ENCODE measurements at regions not wholly inside any gene's neighbourhood (a gene's known extent, or its start where the extent isn't known, plus 50 kb on each side); places are given as distances from the start of the nearest gene placed in this dataset.
A peak's percentile ranks its signal among the peaks of the same experiment; 100 is the strongest.
"Not testable (repeated sequence)": the region's sequence is repeated elsewhere in the genome, so short reads cannot be mapped to it uniquely, and the experiment has no call there.

DNA sequence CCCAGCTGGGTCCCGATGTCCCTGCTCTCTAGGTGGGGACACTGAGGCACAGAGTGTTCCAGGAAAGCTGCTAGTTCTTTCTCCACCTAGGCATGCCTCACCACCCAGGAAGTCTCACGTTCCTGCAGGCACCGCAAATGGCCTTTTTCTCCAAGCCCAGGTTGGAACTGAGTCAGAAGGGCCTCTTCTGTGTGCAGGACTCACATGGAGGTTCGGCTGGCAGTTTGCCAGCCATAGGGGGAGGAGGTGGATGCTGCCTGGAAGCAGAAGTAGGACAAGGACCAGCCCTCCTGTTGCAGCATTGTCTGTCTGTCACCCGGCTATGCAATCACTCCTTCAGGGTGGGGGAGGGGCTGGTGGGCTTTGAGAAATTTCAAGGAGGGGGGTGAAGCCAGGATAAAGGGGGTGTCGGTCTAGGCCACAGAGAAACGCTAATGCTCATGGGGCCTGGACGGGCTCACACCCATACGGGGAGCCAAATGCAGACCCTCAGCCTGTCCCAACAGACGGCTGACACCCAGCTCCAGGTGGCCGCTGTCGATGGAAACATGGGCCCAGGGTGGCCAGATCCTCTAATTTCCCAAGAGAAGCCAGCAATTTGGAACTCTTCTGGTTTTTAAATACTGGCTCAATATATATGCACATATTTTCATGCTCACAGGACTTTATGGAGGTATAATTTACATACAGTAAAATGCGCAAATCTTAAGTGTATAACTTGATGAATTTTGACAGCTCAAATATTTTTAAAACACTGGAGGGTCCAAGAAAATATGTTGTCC lies 120.5 kb downstream of the PHETA1 start:
- DNase-seq = peak; percentile 31

DNA sequence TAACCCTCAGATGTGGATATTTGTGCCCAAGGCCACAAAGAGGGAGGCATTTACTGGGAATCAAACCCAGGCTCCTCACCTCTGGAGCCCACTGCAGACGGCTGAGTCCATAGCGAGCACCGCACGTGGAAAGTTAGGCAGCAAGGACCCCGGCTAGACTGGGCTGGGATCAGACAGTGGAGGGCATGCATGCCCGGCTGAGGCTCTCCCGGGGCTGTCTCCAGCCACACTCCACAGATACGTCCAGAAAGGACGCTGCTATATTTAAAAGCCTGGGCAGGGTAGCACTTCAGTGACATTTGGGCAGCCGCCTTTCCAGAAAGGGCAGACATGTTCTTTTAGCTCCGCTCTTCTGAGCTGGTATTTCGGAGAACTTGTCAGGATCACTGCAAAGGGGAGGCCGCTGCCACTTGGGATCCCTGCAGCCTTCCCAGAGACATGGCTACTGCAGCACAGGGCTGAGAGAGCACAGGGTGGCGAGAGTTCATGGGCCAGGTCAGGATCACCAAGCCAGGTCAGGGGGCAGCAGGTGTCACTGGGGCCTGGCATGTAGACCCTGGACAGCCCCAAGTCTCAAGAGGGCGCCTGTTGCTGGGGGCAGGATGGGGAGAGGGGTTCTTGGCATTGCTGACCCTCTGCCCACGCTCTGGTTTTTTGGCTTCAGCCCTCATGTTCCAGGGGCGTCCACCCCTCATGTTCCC lies 121.7 kb downstream of the PHETA1 start:
- DNase-seq = no peak

DNA sequence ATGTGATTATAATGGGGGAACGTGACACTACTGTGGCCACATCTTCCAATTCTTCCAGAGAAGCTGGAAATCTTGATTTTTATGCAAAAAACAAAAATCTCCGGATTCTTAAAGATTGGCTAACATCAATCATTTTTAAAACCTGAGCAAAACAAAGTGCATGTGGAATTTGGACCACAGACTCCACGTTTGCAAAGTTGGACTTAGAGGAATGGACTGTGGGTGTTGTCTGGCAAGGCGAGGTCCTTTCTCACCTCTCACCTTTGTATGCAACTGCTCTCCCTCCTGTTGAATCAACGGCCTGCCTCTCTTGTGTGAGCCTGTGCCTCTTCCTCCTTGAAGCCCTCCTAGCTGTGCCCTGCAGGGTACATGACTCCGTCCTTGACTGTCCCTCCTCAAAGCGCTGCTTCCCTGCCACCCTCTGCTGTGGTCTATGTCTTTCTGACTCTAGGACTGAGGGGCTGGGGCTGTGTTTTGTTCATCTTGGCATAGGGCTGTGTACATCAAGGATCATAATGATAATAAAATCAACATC lies 122.4 kb downstream of the PHETA1 start:
- DNase-seq = no peak

DNA sequence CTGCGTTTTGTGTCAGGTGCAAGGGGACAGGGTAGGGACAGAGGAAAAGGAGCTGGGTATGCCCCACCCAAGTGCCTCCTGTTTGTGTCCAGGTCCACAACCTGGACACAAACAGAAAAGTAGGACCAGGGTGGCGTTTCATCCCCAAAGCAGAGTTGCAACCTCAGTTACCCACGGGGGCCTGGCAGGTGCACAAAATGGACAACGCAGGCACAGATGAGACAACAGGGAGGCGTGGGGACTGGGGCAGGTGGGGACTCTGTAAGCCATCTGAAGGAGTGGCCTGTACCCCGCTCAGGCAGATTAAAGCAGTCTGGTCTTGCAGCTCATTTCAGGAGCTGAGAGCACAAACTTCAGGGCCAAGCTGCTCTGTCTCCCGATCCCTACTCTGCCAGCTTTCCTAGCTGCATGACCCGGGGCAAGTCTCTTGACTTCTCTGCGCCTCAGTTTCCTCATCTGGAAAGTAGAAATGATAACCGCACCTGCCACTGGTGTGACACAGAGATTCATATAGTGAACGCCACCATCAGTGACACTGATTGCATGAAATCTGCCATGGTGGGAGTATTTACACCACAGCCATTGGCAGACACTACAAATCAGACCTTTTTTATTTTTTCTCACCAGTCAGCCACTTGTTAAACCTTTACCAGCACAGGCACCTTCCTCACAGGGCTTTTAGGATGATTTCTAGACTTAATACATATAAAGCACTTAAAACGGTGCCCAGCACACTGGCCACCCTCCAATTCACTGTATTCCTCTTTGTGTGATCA lies 123.0 kb downstream of the PHETA1 start:
- no peak for DNase-seq

DNA sequence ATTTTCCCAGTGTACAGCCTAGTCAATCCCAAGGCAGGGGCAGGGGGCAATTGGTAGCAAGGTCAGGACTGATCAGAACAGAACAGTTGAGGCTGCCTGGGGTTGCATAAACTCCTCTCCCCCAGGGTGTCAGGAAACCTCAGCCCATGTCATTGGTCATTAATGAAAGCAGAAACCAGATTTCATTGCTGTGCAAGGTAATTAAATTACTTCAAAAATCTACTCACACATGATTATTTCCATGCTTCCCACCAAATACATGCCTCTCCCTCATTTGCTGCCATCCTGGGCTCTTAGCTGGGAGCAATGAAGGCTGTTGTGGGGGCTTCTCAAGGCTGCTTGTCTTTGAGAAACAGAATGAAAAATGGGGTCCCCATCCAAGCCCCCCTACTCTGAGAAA lies 124.2 kb downstream of the PHETA1 start:
- DNase-seq = no peak

DNA sequence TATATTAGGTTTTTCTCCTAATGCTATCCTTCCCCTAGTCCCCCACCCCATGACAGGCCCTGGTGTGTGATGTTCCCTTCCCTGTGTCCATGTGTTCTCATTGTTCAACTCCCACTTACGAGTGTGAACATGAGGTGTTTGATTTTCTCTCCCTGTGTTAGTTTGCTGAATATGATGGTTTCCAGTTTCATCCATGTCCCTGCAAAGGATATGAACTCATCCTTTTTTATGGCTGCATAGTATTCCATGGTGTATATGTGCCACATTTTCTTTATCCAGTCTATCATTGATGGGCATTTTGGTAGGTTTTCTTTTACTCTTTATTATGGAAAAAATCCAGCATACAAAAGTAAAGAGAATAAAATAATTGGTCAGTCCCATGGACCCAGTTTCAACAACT lies 126.1 kb downstream of the PHETA1 start:
- DNase-seq = not testable (repeated sequence)

DNA sequence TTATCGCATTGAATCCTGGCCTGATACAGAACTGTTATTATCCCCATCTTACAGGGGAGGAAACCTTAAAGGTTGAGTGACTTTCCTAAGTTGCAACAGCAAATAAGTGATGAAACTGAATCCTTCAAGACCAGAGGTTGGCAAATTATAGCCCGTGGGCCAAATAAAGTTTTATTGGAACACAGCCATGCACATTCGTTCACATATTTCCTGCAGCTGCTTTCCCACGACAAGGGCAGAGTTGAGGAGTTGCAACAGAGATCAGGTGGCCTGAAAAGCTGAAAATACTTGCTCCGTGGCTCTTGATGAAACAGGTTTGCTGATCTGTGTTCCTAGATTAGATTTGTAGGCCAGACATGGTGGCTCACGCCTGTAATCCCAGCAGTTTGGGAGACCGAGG lies 126.7 kb downstream of the PHETA1 start:
- no peak for DNase-seq

DNA sequence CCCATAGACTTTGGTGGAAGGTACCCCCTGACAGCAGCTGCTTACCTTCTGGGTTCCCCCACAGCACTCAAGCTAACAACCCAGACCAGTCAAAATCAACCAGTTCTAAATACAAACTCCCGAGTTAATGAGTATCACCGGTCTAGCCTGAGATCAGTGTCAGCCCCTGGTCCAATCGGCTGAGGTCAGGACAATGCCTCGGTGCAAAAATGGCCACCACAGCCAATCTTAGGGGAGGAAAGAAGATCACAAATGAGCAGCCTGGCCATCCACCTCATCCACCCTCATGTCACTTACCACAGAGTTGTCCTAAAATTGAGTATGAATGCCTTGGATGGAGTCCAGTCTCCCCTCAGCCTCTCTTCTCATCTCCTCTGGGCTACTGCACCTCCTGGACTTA lies 128.5 kb downstream of the PHETA1 start:
- DNase-seq = no peak

DNA sequence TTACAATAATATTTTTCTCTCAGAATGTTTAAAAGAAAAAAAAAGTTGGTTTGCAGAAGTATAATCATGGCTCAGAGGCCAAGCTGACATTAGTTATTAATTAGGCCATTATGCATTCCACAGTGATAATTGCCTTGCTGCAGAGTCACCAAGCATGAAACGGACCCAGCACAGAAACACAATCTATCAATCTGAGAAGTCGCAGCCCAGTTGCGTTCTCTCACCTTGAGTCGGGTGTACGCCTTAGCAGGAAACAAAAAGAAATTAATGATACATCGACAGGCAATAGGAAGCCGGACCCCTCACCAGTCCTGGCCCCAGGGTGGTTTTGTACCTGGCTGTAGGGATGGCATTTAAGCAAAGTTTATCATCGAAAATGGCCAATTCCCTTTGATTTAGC lies 129.7 kb downstream of the PHETA1 start:
- DNase-seq = no peak

DNA sequence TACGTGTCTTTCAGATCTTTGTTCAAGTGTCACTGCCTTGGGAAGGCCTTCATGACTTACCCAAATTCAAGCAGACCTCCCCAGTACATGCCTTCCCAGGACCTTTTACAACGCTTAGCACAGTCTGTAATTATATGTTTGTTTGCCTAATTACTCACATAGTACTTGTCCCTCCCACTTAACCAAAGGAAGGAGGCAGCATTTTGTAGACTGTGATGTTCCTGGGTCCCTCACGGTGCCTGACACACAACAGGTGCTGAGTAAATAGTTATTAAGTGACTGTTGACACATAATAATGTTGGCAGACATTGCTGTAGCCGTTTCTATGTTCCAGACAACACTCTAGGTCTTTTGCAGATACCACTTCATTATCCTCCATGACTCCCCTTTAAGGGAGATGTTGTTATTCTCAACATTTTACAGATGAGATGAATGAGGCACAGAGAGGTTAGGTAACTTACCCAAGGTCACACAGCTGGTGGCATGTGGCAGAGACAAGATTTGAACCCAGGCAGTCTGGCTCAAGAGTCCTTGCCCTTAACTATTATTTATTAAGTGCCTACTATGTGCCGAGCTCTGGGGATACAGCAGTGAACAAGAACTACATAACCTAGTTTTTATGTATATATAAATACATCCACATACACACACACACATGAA lies 130.7 kb downstream of the PHETA1 start:
- DNase-seq = no peak

DNA sequence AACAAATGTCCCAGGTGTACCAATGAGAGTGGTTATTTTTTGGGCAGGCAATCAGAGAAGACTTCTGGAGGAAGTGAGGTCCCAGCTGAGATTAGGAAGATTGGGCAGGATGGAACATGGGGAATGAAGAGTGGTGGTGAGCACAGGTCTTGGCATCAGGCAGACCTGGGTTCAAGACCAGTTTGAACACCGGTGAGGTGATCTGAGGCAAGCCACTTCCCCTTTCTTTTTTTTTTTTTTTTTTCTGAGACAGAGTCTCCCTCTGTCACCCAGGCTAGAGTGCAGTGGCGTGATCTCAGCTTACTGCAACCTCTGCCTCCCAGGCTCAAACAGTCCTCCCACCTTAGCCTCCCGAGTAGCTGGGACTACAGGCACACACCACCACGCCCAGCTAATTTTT lies 134.4 kb downstream of the PHETA1 start:
- DNase-seq = not testable (repeated sequence)

DNA sequence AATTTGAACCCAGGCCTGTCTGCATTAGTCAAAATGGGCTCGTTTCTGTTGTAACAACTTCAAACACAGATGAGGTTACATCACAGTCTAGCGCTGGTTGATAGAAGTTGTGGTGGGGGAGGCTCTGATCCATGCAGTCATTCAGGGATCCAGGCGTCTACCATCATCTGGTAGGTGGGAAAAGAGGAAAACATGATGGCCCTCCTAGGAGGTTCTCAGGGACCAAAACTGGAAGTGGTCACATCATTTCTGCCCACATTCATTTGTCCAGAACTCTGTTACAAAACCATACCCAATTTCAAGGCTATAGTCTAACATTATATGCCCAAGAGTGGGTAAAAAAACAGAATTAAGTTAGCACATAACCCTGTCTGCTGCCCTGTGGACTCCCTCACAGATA lies 135.1 kb downstream of the PHETA1 start:
- no peak for DNase-seq

DNA sequence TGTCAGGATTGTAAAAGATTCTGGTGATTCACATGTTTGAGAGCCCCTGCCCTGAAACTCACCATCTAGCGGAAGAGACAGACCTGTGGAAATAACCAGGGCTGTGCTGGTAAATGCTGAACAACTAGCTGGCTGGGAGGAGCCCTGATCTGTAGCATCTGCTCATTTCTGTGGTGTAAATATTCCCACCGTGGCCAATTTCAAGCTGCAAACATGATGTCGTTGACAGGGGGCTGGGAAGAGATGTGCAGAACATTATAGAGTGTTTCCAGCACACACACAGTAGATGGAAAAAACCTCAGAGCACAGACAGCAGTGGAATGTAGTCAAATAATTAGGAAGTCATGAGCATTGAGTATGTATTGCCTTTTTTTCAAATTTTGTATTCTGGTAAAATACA lies 138.2 kb downstream of the PHETA1 start:
- no peak for DNase-seq

DNA sequence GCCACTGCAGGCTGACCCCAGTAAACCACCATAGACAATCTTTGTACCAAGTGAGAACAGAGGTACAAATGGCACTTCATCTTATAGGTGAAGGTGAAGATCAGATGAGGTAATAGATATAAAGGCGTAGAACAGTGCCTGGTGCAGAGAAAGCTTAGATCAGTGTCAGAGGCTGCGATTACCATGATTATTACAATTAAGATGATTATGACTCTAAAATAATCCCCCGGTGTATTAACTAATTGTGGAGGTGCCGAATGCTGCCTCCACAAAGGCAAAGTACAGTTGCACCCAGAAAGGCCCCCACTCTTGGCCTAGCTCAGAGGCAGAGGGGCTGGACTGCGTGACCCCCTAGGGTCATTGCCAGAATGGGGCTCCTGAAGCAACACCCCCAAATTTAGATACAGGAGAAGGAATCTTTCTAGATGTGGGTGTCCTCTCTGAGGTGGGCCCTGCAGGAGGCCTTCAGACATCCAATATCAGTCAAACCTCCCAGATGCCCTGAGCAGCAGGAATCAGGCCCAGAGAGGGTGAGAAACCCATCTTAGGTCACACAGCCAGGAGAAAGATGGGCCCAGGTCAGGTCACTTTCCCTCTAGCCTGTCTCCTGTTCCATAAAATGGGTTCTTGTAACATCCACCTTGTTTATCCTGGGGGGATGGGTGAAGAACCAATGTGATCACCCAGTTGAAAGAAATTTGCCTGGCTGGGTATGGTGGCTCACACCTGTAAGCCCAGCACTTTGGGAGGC lies 139.8 kb downstream of the PHETA1 start:
- no peak for DNase-seq

DNA sequence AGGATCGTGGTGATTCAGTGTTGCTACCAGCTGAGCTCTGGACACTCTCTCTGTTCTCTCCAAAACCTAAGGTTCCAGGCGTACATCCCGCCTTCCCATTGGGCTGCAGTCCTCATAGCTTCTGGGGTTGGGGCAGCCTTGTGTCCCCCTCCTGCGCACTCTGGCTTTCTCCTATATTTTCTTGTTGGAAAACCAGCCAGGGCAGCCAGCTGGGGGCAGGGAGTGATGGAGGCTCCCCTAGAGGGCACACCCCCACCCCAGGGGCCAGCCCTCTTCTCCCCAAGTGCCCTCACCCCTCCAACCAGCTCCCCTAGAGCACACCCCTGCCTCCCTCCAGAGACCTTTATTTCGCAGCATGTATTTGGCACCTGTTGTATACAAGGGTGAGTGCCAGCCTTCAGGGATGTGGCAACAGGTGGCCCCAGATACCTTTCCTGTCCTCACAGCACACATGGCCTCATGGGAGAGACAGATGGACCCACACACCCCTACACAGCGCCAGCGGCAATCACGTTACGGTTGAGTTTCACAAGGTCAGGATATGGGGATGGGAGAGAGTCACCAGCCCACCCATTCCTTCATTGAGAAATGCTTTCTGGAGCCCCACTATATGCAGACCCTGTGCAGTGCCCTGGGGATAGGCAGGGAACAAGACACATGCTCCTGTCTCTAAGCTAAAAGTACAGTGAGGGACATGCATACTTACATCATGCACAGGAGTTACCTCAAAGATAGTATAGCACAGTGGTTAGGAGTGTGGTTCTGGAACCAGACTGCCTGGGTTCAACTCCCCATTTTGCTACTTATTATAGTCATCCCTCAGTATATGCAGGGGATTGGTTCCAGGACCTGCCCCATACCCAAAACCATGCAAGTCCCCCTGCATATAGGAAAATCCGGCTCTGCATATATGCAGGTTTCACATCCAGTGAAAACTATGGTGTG lies 141.1 kb downstream of the PHETA1 start:
- DNase-seq = no peak

DNA sequence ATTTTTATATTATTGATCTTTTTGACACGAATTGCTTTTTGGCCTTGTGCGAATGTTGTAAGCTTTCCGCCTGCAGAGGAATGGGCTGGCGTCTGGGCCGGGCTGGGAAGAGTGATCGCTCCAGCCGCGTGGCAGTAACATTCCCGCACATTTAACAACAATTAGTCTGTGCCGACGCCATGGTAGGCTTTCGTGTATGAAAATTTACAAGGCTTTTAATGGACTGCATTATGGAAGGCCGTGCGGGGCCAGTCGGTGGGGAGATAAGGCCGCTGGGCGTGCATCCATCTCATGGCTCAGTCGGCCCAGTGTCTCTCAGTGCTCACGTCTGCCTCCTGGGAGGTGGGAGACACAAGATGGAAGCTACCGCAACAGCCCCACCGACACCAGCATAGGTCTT lies 142.2 kb downstream of the PHETA1 start:
- DNase-seq = no peak

DNA sequence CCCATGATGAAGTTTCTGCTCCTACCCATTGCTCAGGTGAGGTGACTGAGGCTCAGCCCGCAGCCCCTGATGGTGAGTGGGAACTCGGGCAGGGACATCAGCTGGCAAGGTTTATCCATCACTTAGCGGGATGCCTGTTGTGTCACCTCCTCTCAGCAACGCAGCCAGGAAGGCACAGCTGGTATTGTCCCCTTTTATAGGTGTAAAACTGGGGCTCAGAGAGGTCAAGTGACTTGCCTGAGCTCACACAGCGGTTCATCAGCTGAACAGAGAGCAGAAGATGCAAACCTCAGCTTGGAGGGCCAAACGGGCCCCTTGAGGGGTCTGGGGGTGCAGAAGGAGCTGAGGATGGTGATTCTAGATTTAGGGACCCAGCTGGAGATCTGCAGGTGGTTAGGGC lies 143.6 kb downstream of the PHETA1 start:
- no peak for DNase-seq

DNA sequence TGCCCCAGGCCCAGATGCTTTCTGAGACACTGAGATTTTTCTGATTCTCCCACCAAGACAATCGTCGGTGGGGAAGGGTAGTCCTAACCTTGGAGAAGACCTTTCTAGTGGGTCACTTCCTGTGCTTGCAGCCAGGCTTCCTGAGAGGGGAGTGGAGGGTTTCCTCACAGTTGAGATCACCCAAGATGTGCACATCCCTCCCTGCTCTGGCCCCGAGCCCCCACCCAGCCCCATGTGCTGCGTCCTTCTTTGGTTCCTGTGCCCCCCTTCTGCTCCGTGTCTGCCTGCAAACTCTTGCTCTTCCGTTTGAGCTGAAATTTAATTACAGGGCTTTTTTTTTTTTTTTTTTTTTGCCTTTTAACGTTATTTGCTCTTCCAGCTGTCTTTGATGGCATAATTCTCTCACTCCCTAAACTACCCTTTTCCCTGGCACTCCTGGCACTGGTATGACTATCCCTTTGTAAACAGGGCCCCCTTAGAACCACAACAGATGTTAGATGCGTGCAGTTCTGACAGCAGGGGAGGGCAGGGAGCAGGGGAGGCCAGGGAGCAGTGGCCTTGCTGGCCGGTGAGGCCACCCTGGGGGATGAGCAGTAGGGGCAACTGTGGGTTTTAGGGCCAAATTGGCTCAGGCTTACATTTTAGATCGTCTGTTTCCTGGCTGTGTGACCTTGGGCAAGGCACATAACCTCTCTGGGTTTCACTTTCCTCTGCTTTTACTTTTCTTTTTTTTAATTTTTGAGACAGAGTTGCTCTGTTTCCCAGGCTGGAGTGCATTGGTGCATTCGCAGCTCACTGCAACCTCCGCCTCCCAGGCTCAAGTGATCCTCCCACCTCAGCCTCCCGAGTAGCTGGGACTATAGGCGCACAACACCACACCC lies 144.5 kb downstream of the PHETA1 start:
- peak; percentile 41 for DNase-seq

DNA sequence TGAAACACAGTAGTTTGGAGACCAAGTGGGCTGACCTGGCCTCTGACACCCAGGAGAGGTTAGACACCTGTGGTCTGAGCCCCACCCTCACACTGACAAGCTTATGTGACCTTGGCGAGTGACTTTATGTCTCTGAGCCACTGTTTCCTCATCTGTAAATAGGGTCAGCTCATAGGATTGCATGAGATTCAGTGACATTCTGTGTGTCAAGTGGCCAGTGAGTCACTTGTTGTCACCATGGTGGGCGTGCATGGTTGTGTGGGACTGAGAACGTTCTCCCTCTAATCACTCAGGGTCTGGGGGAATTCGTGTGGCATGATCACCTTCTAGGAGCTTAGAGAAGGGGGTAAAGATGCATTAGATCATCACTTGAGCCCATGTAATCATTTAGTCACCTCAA lies 146.4 kb downstream of the PHETA1 start:
- no peak for DNase-seq

Measured in tongue (tissue), 1 donor.